OCI-M2 (cell line): ENCODE measurements at regions not wholly inside any gene's neighbourhood (a gene's known extent, or its start where the extent isn't known, plus 50 kb on each side); places are given as distances from the start of the nearest gene placed in this dataset.
"Not testable (repeated sequence)": the region's sequence is repeated elsewhere in the genome, so short reads cannot be mapped to it uniquely, and the experiment has no call there.

Source experiments
- DNase-seq: peaks from one replicate; lab custom pipeline; 2025; ENCODE audit not compliant: unreplicated experiment; lab: John Stamatoyannopoulos, UW

- DNase-seq, result no peak
These were observed 54.0 kb downstream of the RFPL4B start for GRCh38 chr6:112401083-112401482.

DNA sequence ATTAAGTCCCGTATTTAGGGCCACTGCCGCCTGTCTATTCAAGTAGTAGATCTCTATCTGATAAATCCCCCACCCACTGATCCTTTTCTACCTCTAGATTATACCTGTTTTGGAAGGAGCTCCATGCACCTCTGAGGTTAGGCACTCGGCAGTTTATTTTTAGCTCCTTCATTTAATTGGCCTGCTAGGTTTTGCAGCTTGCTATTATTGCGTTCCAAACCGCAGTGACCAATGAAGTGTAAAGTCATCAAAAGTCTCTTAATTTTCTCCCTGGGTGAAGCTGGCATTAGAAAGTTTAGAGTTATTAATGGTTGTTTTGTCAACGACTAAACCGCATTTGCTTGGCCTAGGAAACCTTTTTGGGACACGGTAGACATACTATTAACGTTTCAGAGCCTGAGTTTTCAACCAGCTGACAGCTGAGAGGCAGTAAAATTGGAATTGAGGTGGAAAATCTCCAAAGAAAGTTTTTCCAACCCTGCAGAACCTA, 60.0 kb downstream of the RFPL4B start:
- no peak for DNase-seq

DNA sequence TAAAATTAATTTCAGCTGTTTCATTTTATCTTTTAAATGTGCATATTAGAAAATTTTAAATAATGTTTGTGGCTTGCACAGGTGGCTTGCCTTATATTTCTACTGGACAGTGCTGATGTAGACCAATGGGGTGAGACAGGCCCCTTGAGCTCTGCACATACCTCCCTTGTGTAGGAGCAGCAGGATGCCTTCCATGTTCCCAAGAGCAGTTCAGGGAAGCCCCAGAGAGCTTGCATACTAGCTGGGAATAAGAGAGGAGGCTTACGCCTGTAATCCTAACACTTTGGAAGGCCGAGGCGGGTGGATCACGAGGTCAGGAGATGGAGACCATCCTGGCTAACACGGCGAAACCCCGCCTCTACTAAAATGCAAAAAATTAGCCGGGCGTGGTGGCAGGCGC, 61.4 kb downstream of the RFPL4B start:
- no peak for DNase-seq

DNA sequence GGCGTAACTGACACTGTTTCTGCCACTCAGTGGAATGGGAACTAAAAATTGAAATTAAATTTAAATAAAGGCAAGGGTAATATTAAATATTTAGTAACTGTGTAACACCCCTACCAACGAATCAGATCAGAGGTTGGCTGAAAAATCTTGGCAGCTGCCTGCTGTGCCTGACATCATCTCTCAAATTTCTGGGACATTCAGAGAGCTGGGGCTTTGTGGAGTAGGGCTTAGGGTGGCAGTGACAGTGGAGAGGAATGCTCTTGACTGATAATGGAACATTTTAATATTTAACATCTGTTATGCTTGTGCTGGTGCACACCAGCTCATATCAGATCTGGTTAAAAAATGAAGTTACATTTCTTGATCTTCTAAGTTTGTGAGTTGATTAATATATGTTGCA, 62.2 kb downstream of the RFPL4B start:
- DNase-seq, result no peak

DNA sequence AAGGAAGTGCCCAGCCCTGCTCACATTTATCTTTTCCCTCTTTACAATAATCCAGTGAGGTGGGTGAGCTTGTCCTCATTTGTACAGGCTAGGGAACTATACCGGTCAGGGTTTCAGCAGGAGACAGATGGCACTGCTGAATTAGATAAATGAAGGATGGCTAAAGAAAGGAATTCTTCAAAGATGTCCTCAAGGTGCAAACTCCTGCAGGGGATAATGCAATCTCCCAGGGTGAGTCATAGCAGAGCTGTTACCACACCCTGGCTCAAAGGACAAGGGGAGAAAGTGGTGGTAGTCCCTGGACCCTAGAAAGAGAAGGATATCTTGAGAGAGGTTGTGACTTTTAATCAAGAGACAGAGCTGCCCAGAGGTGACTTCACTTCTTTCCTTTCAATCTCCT, 66.7 kb downstream of the RFPL4B start:
- DNase-seq, result no peak

DNA sequence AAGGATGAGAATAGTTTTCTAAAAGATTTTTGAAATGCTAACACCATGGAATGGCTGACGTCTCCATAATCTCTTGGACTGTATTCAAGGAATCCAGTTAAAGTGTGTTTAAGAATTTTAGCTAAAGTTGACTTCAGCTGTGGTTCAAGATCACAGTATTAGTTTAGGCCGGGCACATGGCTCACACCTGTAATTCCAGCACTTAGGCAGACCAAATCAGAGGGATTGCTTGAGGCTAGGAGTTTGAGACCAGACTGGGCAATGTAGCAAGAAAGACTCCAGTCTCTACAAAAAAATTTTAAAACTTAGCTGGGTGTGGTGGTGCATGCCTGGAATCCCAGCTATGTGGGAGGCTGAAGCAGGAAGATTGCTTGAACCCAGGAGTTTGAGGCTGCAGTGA, 68.2 kb downstream of the RFPL4B start:
- no peak for DNase-seq

DNA sequence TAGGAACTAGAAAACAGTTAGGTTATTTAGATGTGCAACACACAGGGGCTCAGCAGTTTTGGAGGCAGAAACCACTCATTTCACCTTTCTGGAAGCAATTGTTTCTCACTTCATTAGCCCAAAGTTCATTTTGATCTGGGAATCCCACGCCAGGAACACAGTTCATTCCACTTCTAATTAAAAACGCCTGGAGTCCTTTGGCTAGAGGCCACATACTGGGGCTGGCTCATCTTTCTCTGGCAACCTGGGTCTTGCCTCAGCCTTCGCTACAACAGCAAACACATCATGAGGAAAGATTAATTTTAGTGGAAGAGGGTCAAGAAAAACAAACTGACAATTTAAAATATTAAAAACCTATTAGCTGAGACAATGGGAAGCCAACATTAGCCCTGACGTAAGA, 69.7 kb downstream of the RFPL4B start:
- DNase-seq, result no peak

GRCh38 chr6:112427011-112427410, 79.9 kb downstream of the RFPL4B start:
- not testable (repeated sequence) for DNase-seq

GRCh38 chr6:112427499-112427898, 80.4 kb downstream of the RFPL4B start:
- DNase-seq, result no peak

DNA sequence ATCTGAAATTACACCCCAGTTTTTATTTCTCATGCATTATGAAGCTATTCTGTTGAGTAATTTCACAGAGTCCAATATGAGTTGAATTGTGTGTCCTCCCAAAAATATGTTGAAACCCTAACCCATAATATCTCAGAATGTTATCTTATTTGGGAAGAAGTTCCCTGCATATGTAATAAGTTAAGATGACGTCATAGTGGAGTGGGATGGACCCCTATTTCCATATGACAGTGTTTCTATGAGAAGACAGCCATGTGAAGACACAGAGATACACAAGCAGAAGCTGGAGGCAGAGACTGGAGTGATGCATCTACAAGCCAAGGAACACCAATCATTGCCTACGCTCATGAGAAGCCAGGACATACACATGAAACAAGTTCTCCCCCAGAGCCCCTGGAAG, 81.3 kb downstream of the RFPL4B start:
- no peak for DNase-seq

GRCh38 chr6:112429226-112429625, 82.1 kb downstream of the RFPL4B start:
- DNase-seq, result no peak

GRCh38 chr6:112431803-112432202, 84.7 kb downstream of the RFPL4B start:
- DNase-seq, result no peak

GRCh38 chr6:112432853-112433252, 85.7 kb downstream of the RFPL4B start:
- no peak for DNase-seq

- DNase-seq, result no peak
These were observed 86.3 kb downstream of the RFPL4B start for GRCh38 chr6:112433457-112433856.

- DNase-seq, result no peak
These were observed 87.8 kb downstream of the RFPL4B start for GRCh38 chr6:112434896-112435435.

- DNase-seq, result no peak
These were observed 89.9 kb downstream of the RFPL4B start for GRCh38 chr6:112437058-112437457.

- no peak for DNase-seq
These were observed 91.9 kb downstream of the RFPL4B start for GRCh38 chr6:112439010-112439409.

- no peak for DNase-seq
These were observed 92.3 kb downstream of the RFPL4B start for GRCh38 chr6:112439432-112439831.

DNA sequence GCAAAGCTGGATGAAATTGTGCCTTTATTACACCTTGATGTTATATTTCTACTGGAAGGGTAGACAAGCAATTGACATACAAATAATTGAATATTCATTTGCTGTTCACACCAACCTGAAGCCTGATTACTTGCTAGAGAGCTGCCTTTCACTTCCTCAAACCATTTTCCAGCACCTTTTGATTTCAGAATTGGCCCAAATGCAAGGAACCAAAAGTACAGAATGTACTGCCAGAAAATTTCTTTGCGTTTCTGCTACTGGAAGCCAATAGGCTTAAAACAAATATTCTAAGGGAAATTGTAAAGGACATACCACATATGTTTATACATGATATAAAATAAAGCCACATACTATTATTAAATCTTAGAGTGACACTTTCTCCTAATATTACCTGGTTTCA, 94.5 kb downstream of the RFPL4B start:
- no peak for DNase-seq

GRCh38 chr6:112443179-112444065, 96.3 kb downstream of the RFPL4B start:
- DNase-seq, result no peak

GRCh38 chr6:112448786-112449185, 101.7 kb downstream of the RFPL4B start:
- not testable (repeated sequence) for DNase-seq

- no peak for DNase-seq
These were observed 103.5 kb downstream of the RFPL4B start for GRCh38 chr6:112450663-112451062.

DNA sequence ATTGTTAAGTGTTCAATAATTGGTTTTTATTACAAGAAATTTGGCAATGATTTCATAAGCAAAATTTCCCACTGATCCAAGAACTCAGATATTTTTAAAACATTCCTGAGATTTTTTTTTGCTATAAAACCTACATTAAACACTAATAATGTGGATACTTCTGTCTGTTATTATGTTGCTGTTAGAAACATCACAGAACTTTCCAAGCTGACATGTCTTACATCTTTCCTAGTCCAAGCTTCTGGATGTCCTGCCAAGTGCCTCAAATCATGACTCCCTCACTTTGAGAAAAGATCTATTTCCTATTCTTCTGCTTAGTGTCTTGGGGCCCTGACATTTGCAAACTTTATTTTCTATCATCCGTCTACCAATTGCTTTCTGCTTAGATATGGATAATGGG, 110.8 kb downstream of the RFPL4B start:
- DNase-seq, result no peak
